ENCODE measurements at regions not wholly inside any gene's neighbourhood (a gene's known extent, or its start where the extent isn't known, plus 50 kb on each side); places are given as distances from the start of the nearest gene placed in this dataset.
"Not testable (repeated sequence)": the region's sequence is repeated elsewhere in the genome, so short reads cannot be mapped to it uniquely, and the experiment has no call there.

- no peak overlapping the region for H3K4me3 ChIP-seq
- no peaks in the 10 kb centered on the region for H3K36me3 ChIP-seq
- no peak for DNase-seq
- H3K4me1 ChIP-seq: peaks cover 0 to 4% (median 0%) of the 10 kb centered on the region in 12 donors
- no peak for TF ChIP-seq POLR2A (IDR thresholded peaks at IDR 0.05)
- TF ChIP-seq CTCF (IDR thresholded peaks at IDR 0.05): no peak
- ATAC-seq: no peak
- H3K9me3 ChIP-seq: no peaks in the 10 kb centered on the region
- H3K27ac ChIP-seq: no peak overlapping the region
- intact Hi-C loops (cut with DNase I): no loop called here
- H3K27me3 ChIP-seq: no peaks in the 10 kb centered on the region
- WGBS, 4 donors: 81 to 91% (median 85%) methylated on average over 4 of the region's 4 CpGs
Observed at GRCh38 chr18:59792353-59792752, 95.1 kb upstream of the CCBE1 start.

- H3K4me1 ChIP-seq; intact Hi-C loops (cut with DNase I); H3K27me3 ChIP-seq; ATAC-seq; DNase-seq; H3K9me3 ChIP-seq; H3K36me3 ChIP-seq; H3K27ac ChIP-seq; H3K4me3 ChIP-seq: not testable (repeated sequence)
- 95 to 100% (median 97%) methylated on average over 3 to 36 of the region's 36 CpGs for WGBS, 4 donors
Observed at GRCh38 chr18:59790346-59790936, 93.2 kb upstream of the CCBE1 start.

- Histone ChIP-seq H3K4me3 (no peak overlapping the region), H3K27ac (no peak overlapping the region), H3K36me3 (no peaks in the 10 kb centered on the region), H3K4me1 (peaks cover 0 to 4% (median 0%) of the 10 kb centered on the region in 12 donors), H3K9me3 (no peaks in the 10 kb centered on the region), H3K27me3 (peaks cover 0 to 6% (median 0%) of the 10 kb centered on the region in 9 donors)
- intact Hi-C loops (cut with DNase I): loop anchor here in 1 of 10 donors (10.0 kb wide), 1 partner anchor 64 kb away; no protein-coding TSS in a partner anchor
- TF ChIP-seq POLR2A (IDR thresholded peaks at IDR 0.05) (no peak), CTCF (IDR thresholded peaks at IDR 0.05) (no peak)
- no peak for ATAC-seq
- DNase-seq: no peak
- 50 to 70% (median 63%) methylated on average over 2 of the region's 2 CpGs for WGBS, 4 donors
Observed at GRCh38 chr18:59788791-59789106, 91.5 kb upstream of the CCBE1 start.

- TF ChIP-seq CTCF (IDR thresholded peaks at IDR 0.05): no peak
- no peak for TF ChIP-seq POLR2A (IDR thresholded peaks at IDR 0.05)
- H3K4me3 ChIP-seq: no peak overlapping the region
Observed at GRCh38 chr18:59787998-59788790, 91.0 kb upstream of the CCBE1 start.

More at GRCh38 chr18:59787998-59788790, 91.0 kb upstream of the CCBE1 start:
- Histone ChIP-seq H3K4me1 (peaks cover 0 to 4% (median 0%) of the 10 kb centered on the region in 12 donors), H3K27ac (no peak overlapping the region), H3K36me3 (no peaks in the 10 kb centered on the region), H3K27me3 (peaks cover 0 to 6% (median 0%) of the 10 kb centered on the region in 9 donors), H3K9me3 (no peaks in the 10 kb centered on the region)
- DNase-seq (no peak), ATAC-seq (peak in 3 of 4 donors; percentile 42 to 70 (median 51))
- WGBS, 4 donors: 30 to 42% (median 38%) methylated on average over 13 of the region's 13 CpGs
- intact Hi-C loops (cut with DNase I): loop anchor here in 1 of 10 donors (10.0 kb wide), 1 partner anchor 63 kb away; no protein-coding TSS in a partner anchor
